Activated CD8-positive, alpha-beta memory T cell treated with anti-CD3 and anti-CD28 coated beads for 48 hours (primary cell): ENCODE measurements at regions not wholly inside any gene's neighbourhood (a gene's known extent, or its start where the extent isn't known, plus 50 kb on each side); places are given as distances from the start of the nearest gene placed in this dataset.

ENCODE experiments used
- DNase-seq, 3 experiments: peaks; one replicate each; pipeline ENCODE4 v3.0.0-alpha.2; 2020; ENCODE audit warnings: low read depth in 2 of 3, low spot score in 2 of 3

GRCh38 chr5:96247097-96247701 is 185.8 kb downstream of the PCSK1 start:
- no peak for DNase-seq

DNA sequence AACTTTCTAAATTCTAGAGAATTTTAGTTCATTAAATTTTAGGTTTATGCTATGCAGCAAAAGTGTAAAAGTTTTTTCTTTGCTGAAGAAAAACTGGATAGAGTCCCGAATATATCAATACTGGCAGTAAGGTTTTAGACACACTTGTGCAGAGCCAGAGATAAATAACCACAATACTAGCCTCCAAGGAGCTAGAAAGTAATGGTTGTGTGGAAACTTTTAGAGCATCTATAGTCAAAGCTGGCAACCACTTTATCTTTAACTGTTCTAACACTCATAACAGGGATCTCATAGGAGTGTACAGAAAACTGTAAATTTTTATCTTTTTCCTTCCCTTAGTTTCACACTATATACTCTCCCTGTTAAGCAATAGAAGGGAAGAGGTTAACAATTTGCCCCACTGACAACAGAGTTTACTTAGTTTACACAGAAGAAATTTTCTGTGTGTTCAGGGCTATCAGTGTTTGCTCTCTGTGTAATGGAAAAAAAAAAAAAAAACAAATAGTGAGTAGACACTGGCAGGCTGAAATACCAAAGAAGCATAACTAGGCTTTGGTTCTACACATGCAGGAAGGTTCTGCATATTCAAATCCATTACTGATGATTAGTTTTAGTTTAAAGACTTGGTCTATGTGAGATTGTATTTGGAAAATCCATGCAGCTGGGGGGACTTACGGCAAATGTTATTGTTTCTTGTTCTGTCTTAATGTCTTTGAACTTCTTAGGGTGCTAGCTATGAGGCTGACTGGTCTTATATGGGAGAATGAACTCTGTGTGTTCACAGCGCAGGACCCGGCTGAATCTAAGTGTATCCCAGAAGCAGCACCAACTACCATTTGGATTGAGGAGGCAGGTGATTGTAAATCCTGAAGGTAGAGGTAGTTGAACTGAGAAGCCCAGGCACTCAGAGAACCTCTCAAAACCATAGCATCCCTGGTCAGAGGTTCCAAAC is 187.6 kb downstream of the PCSK1 start:
- DNase-seq: no peak

GRCh38 chr5:96244696-96245095 is 188.4 kb downstream of the PCSK1 start:
- no peak for DNase-seq

DNA sequence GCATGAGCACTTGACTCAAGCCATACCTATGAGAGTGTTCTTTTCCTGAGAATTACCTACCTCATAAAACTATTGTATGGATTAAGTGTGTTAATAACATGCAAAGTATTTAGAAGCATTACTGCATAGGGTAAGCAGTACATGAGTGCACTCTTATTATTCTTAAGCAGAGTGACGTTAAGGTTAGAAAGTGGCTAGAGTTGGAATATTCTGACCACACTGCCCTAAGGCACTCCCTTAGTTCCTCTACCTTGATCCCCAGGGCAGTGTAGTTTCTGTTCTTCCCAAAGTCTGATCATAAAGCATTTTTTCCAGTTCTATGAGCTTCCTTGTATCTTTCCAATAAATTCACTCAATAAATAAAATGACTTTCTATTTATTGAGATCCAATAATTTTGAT is 189.2 kb downstream of the PCSK1 start:
- no peak for DNase-seq

DNA sequence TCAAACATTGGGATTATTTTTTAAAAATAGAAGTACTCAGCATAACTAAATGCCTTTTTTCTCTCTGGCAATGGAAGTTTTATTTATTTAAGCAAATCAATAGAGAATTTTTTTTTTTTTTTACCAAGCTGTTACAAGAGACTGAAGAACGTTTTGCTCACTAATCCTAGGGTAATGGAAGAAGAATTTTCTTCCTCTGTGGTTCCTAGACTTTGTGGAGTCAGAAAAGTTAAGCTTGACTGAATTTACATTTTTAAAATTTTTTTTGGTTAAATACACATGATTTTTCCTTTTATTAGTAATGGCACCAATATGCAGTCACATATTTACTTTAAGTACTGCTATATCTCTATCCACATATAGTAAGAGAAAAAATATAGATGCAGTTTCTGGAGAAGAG is 189.8 kb downstream of the PCSK1 start:
- DNase-seq: no peak

- DNase-seq: no peak
Observed at GRCh38 chr5:96242571-96242970, 190.5 kb downstream of the PCSK1 start.

DNA sequence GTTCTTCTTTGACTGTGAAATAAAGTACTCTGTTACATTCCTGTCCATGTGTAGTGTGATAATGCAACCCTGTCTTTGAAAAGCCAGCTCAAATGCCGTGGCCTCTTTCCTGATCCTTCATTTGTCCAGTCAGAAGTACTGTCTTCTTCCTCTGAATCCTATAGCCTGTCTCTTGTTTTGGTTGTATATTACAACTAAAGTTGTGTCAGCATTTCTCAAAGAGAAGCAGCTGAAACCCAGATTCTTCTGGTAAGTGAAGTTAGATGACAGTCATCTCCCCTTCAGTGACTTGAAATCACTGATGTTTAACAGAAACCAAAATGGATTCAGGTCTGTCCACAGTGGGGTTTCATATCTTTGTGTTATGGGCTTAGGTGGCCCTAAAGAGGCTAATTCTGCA is 196.2 kb downstream of the PCSK1 start:
- no peak for DNase-seq

GRCh38 chr5:96236051-96236450 is 197.0 kb downstream of the PCSK1 start:
- DNase-seq: no peak

GRCh38 chr5:96235008-96235910 is 197.8 kb downstream of the PCSK1 start:
- no peak for DNase-seq

DNA sequence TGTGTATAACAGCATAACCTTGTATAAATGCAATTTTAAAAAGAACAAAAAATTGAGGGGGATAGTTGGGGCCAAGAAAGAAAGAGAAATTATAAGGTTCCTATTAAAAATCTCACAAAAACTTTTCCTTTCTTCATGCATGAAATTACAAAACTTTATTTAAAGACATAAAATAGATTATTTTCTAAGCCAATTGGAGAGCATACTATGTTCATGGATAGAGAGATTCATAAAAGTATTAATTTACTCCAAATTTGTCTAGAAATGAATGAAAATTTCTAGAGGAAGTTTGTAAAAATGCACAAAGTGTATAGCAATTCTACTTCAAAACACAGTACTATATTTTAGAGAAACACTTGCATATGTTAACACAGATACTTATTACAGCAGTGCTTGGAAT is 200.4 kb downstream of the PCSK1 start:
- no peak for DNase-seq

DNA sequence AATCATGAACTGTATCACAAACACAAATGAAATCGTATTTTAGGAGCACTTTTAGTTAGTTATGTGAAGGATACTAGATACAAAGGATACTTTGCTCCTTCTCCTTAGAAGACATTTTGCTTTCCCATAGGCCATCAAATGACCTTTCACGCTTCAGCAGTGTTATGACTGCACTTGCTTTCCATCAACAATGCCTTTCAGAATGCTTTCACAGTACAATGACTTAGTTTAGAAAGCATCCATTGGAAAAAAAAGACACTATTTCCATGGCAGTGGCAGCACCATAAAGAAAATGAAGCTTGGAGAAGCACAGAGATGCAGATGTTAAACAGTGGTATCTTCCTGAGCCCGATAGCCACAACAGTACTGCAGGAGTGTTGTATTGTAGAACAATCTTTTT is 203.9 kb downstream of the PCSK1 start:
- DNase-seq: no peak

- DNase-seq: no peak
Observed at GRCh38 chr5:96228408-96228807, 204.6 kb downstream of the PCSK1 start.

DNA sequence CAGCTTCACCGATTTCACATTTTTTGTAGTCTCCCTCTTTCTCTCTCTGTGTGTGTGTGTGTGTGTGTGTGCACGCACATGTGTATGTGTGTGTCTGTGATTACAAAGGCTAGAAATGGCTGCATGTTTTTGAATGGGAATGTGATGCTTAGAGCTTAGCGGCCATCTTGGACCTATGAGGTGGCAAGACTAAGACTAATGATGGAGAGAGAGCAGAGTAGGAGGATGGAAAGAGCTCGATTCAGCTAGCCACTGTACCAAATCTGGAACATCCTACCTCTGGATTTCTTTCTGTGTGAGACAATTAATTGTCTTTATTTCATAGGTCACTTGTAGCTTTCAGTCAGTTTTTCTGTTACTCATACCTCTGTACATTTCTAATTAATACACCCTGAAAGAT is 205.1 kb downstream of the PCSK1 start:
- DNase-seq: no peak

- DNase-seq: no peak
Observed at GRCh38 chr5:96226941-96227552, 206.0 kb downstream of the PCSK1 start.

GRCh38 chr5:96222129-96222528 is 210.9 kb downstream of the PCSK1 start:
- DNase-seq: no peak

- DNase-seq: no peak
Observed at GRCh38 chr5:96220610-96221390, 212.2 kb downstream of the PCSK1 start.

DNA sequence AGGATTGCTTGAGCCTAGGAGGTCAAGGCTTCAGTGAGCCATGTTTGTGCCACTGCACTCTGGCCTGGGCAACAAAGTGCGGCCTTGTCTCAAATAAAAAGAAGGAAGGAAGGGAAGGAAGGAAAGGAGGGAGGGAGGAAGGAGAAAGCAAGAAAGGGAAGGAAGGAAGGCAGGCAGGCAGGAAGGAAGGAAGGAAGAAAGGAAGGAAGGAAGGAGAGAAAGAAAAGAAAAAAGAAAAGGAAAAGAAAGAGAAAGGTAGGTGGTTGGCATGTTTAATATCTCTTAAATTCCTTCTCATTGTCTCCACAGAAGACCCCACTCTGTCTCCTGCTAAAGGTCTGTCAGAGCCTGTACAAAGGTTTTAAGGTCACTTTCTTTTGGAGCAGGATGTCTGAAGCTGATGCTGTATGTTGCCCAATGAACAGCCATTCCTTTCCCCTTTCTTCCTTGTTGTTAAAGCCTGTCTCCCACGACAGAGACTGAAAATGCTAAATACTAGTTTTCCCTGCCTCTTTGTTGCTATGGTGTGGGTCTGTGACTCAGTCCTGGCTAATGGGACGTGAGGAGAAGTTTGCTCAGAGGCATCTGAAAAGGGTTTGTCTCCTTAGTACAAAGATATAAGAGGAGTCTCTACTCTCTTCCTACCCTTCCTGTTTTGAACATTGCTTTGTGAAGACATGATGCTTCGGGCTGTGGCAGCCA is 213.3 kb downstream of the PCSK1 start:
- no peak for DNase-seq

DNA sequence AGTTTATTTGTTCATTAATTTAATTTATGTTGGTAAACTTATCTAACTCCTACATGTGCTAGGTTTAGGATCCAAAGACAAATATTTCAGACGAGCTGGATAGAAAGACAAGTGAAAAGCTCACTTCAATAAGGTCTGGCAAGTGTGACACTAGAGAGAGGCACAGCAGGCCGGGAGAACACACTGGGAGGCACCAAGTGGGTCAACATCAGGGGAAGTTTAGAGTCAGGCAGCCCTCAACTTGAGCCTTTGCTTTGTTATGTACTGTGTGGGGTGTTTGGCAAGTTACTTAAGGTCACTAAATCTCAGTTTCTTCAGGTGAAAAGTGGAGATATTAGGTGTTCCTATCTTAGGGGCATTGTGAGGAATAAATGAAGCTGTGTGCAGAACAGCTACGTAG is 214.4 kb downstream of the PCSK1 start:
- DNase-seq: no peak

DNA sequence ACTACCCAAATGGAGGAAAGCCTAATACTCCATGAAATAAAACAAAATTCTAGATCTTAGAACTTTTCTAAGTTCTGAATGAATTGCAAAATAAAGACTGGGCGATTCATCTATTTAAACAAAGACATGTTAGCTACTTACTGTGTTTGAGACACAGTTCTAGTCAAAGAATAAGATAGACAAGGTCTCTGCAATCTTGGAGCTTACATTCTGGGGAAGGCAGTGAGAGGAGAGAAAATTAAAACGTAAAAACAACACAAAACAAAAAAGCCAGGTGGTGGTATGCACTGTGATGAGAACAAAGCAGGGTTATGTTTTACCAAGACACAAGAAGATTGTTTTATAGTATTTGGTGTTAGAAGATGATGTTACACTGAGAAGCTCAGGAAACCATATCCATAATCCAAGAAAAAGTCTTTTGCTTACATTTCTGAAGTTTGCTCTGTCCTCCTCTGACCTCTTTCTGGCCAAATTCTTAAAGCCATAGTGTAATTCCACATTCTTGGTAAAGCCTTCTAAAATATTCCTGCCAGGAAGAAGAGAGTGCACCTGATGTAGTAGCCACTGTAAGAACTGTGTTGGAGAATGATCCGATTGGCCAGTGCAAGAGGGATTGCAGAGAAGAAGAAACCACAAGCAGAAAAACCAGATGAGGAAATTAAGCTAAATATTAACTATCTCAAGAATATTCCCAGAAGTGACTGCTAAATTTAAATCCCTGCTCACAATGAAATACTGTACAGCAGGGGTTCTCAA is 218.4 kb downstream of the PCSK1 start:
- no peak for DNase-seq
